NOMO-1 treated with dmso at 0.1 percent for 144 hours (cell line): ENCODE measurements at regions not wholly inside any gene's neighbourhood (a gene's known extent, or its start where the extent isn't known, plus 50 kb on each side); places are given as distances from the start of the nearest gene placed in this dataset.
"Not testable (repeated sequence)": the region's sequence is repeated elsewhere in the genome, so short reads cannot be mapped to it uniquely, and the experiment has no call there.

Source experiments
- DNase-seq: peaks from one replicate; lab custom pipeline; 2025; ENCODE audit not compliant: unreplicated experiment; lab: John Stamatoyannopoulos, UW

DNA sequence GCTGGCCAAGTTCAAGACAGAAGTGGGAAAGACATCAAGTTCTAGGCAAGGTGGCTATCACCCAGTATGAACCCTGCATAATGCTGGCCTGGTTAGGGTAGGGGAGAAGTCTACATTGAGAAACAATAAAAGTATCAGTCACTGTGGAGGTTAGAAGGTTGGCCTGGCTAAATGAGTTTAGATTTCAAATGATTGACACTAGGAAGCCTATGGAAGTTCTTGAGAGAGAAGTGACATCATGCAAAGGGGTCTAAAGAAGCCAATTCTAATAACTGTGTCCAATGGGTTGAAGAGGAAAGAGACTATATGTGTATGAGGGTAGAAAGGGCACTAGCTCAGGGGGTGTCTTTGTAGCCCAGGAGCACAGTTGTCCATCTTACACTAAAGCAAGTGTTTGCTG, 98.5 kb upstream of the MBIP start:
- DNase-seq, result no peak

DNA sequence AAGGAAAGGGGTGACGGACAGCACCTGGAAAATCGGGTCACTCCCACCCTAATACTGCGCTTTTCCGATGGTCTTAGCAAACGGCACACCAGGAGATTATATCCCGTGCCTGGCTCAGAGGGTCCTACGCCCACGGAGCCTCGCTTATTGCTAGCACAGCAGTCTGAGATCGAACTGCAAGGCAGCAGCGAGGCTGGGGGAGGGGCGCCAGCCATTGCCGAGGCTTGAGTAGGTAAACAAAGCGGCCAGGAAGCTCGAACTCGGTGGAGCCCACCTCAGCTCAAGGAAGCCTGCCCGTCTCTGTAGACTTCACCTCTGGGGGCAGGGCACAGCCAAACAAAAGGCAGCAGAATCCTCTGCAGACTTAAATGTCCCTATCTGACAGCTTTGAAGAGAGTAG, 91.5 kb upstream of the MBIP start:
- not testable (repeated sequence) for DNase-seq

DNA sequence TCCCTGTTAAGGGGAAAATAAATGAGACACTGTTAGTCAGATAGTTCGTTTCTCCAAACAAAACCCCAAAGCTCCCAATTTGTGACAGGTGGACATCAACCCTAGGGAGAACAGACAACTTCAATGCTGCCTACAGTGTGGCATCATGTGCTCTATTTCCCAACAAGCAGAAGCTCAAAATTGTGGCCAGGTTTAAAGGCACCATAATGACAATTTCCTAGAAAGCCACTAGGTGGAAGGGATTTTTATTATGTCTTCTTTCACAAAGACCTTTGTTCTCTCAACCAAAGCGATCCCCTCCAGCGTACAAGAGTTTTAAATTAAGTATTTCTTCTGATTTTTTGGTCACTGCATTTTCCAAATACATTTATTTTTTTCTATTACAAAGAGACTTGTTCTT, 88.0 kb upstream of the MBIP start:
- DNase-seq, result peak; percentile 38

DNA sequence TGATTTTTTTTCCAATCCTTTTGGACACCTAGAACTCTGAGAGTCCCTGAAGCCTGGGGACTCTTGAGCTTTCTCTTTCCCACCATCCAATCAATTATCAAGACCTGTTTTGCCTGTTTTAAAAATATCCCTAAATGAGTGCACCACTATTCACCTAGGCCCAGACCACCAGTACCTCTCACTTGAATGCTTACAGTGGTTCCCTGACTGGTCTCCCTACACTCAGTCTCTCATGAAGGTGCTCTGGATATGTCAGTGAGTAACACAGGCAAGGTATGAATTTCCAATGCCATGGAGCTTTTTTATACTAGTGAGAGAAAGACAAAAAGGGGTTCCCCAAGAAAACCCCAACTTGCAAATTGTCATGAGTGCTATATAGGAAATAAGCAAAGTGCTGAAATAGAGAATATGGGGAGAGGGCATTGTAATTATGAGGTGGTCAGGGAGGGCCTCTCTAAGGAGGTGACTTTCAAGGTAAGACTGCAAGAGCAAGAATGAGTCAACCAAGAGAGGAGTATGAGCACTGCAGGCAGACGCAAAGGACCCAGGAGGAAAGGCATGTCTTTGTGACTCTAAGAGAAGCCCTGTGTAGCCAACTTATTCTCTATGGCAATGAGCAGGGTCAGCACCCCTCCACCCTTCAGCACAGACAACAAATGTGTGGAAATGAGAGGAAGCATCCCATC, 85.3 kb upstream of the MBIP start:
- DNase-seq, result no peak

DNA sequence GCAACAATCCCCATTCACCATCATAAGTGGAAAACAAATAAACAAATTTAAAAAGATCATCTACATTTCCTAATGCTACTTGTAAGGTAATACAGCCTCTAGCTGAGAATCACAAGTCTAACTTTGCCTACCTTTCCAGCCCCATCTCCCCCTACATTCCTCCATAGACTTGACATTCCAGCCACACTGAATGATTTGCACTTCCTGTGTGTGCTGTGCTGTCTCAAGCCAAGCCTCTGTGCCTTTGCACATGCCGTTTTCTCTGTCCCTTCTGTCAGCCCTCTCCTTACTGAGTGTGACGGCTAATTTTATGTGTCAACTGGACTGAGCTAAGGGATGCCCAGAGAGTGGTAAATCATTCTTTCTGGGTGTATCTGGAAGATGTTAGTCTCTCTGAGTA, 82.4 kb upstream of the MBIP start:
- no peak for DNase-seq

DNA sequence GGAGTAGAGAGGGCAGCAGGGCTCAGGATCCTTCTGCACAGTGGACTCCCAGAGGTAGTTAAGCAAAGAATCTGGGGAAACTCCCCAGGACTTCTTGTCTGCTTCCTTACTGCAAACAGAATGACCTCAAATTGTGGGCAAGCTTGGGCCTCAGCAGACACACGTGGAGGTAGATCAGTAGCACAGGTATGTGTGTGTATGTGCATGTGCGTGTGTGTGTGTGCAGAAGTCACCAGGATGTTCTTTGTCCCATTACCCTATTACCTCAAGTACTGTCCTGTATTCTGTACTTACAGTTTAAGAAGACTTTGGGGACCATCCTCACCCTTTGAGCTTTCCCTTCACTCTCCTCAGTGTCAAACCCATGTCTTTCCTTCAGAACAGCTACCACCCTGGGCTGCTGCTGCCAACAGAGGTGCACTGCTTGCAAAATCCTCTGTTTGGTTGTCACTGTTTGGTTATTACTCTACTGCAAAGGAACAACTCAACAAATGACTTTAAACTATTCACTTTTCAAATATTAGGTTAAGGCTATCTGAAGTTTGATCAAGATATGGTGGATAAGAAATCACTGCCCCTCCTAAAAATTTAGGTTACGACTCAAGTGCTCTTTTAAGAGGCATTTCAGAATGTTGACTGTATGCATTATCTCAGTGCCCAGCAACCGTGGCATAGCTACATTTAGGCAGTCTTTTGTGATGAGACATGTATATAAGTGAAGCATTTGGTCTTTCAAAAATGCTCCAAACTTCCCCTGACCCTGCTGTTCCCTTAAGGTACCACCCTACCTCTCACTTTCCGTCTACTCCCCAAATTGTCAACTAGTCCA, 78.2 kb upstream of the MBIP start:
- DNase-seq, result no peak

DNA sequence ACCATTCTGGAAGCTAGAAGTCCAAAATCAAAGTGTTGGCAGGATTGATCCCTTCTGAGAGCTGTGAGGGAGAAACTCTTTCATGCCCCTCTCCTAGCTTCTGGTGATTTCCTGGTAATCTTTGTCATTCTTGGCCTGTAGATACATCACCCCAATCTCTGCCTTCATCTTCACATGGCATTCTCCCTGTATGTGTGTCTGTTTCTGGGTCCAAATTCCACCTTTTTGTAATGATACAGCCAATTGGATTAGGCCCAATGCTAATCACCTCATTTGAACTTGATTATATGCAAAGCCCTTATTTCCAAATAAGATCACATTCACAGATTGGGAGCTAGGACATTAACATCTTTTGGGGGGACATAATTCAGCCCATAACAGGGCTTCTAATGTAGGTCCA, 76.9 kb upstream of the MBIP start:
- DNase-seq, result no peak

DNA sequence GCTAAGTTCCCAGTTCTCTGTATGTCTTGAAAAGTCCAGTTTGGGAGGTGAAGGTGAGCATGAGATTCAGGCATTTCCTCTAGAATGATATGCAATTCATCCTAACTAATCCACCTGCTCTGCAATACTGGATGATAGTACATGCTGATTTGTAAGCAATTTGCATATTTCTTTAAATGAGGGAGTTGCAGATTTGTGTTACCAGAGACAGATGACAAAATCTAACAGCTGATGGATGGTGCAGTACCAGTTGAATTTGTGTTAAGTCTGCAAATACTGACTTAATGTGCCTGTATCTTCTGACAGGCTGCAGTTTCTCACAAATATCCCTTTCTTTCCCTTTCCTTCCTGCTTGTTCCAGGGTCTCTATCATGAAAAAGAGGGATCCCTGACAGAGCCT, 76.4 kb upstream of the MBIP start:
- no peak for DNase-seq

DNA sequence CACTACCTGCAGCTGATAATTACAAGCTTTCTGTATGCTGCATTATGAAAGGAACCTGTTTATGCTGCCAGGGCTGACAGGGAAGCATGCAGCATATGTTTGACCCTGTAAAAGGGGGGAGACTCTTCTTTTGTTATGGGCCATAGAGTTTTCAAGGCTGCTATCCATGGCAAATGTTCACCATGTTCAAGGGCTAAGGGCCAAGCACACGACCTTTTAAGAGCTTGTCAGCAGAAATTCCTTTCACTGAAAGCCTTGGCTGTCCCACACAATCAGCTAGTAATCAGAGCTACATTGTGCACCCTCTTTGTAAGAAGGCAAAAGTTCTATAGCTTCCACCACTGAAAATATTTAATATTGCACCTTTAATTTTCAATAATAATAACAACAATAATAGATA, 74.2 kb upstream of the MBIP start:
- no peak for DNase-seq

DNA sequence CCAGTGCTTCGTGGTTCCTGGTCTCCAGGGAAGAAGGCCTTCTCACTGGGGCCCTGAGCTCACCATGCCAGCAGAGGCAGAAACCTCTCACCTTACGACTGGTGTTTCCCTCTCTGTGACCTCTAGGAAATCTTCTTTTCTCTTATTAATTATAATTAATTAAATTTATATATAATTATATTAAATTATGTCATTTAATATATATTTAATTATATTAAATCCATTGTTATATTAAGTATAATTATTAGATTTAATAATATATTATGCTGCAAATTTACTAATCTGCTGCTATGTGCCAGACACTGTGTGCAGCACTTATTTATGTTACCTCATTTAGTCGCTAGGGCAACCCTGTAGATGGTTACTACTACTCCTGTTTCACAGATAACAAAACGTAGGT, 70.3 kb upstream of the MBIP start:
- DNase-seq, result no peak

DNA sequence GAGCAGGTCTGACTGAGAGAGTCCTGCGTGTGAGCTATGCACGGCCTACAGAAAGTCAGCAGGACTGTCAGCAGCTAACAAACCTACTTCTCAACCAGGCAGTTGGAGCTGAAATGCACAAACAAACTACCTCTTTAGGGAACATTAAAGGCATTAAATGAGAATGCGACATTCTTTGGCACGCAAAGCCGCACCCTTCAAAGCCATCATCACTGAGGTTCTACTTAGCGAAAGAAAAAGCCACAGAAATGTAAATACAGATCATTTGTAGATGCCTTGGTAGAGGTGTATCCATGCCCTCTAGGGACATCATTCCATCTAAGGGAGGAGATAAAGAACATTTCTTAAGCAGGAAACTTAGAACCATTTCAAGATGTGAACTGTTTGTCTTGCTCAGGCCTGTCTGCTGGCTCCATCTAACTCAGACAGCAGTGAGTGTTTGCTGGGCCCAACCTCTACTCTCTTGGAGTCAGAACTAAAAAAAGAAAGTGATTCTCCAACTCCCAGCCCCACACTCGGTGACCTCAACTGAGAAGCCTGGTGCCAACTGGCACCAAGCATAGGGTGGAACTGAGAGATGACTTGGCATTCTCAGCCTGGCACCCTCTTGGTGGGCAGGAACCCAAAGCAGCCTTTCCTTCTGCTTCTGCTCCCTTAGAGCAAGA, 63.5 kb upstream of the MBIP start:
- DNase-seq, result no peak

DNA sequence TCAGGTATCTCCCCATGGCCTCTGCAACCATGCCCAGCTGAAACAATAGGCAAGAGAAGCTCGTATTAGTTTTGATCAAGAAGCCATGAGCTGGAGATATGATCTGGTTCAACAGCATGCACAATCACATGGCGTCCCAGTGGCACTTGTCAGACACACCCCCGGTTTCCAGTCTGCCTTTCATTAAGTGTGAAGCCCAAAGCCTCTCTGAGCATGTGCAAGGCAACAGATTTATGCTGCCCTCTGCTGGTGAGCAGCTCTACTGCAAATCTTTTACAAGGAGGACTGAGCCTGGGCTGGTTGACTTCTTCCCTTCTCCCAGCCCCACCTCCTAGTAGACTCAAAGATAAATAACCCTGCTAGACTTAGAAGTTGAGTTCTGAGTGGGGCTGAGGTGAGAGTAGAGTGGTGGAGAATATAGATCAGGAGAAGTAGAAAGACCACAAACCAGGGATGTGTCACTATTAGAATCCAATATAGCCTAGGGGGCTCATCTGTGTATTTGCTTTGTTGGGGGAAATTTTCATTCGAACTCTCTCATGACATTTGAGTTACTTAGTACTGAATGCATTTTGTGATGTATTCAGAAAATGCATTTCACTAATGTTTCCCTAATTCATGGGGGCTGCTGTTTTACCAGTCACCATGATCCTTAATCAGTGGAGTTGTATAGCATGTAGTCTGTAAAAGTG, 53.7 kb upstream of the MBIP start:
- DNase-seq, result peak; percentile 50
